HG02938 (cell line): ENCODE measurements at regions not wholly inside any gene's neighbourhood (a gene's known extent, or its start where the extent isn't known, plus 50 kb on each side); places are given as distances from the start of the nearest gene placed in this dataset.
"Not testable (repeated sequence)": the region's sequence is repeated elsewhere in the genome, so short reads cannot be mapped to it uniquely, and the experiment has no call there.

Source experiments
- ATAC-seq: cut with Tn5 transposase; IDR thresholded peaks from one replicate; pipeline ENCODE4 v1.9.1; 2021; ENCODE audit warnings: mild to moderate bottlenecking, moderate library complexity; ENCODE audit not compliant: unreplicated experiment

DNA sequence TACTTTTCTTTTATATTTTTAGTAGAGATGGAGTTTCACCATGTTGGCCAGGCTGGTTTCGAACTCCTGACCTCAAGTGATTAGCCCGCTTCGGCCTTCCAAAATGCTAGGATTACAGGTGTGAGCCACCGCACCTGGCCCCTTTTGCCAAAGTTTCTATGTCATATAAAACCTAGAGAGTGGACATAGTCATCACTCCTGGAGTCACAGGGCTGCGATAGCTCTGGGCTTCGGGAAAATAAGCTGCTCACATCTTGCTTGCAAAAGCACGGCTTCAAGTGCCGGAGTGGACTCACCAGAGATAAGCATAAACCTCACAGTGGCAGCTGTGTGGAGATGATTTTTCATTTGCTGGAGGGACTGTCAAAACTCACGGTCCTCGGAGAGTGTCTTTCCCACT lies 171.2 kb downstream of the TEX29 start:
- no peak for ATAC-seq

DNA sequence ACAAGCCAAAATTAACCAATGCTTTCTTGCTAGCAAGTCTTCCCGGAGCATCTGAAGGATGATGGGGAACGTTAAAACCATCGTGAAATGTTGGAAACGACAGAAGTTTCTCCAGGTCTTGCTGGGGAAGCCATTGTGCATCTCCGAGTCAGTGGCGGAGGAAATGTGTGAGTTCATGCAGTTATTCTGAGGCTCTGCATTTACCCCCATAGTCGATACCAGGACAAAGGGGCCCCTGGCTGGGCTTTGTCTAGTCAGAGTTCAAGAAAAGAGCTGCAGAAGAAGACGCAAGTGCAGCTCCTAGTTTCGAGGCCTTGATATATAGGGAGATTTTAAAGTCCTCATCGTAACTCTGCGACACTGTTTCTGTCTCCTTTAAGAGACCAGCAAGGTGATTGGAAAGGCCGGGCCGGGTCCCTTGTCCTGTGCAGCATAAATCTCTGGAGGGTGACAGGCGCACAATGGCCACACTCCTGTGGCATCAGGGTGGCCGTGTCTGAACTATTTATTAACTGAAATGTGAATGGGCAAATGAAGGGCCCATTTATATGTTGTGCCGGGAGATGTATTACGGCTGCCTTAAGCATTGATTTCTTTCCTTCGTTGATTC lies 172.0 kb downstream of the TEX29 start:
- ATAC-seq, result no peak

DNA sequence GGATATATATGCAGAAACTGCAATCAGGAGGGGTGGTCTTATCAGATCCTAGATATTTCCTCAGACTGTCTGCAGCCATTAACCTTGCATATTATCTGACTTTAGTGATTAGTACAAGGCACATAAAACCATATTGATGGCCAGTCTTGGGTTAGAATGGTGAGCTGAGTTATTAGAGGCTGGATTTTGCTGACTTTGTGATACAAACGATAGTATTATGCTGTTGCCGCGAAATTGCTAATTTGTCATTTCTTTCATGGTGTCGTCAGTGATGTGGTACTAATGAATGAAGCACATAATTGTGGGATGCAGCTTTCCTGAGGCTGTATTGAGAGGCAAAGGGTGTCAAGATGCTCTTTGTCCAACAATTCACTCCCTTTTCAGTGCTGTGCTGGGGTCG lies 172.5 kb downstream of the TEX29 start:
- ATAC-seq, result no peak

DNA sequence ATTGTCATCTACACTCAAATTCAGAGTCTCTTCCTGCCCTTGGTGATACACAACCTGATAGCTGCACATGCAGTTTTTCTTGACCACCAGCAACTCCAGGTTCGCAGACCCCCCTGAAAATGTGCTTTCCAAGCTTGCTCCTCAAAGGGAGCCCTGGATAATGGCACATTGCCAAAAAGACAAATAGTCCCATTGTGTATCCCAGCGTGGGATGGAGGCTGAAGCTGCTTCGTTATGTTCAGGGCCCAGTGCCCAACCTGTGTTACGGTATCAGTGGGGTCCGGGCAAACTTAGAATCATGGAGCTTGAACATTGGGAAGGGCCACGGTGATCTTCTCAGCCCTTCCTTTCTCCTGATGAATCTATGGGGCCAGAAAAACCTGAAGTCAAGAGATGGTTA lies 173.0 kb downstream of the TEX29 start:
- ATAC-seq, result no peak

DNA sequence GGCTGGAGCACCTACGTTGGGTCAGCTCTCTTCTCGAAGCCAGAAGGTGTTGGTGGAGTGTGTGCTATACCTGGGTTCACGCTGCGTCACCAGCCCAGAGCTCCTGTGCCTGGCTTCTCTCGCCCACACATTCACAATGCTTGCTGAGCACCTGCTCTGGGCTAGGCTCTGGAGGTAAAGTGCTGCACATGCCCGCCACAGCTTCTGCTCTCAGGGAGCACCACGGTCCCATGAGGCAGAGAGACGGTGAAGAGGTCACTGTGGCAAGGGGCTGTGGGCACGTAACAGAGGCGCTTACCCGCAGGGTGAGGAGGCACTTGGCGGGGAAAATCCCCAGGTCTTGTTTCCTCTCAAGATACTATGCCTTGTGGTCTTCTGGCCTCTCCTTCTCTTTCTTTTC lies 174.2 kb downstream of the TEX29 start:
- no peak for ATAC-seq

DNA sequence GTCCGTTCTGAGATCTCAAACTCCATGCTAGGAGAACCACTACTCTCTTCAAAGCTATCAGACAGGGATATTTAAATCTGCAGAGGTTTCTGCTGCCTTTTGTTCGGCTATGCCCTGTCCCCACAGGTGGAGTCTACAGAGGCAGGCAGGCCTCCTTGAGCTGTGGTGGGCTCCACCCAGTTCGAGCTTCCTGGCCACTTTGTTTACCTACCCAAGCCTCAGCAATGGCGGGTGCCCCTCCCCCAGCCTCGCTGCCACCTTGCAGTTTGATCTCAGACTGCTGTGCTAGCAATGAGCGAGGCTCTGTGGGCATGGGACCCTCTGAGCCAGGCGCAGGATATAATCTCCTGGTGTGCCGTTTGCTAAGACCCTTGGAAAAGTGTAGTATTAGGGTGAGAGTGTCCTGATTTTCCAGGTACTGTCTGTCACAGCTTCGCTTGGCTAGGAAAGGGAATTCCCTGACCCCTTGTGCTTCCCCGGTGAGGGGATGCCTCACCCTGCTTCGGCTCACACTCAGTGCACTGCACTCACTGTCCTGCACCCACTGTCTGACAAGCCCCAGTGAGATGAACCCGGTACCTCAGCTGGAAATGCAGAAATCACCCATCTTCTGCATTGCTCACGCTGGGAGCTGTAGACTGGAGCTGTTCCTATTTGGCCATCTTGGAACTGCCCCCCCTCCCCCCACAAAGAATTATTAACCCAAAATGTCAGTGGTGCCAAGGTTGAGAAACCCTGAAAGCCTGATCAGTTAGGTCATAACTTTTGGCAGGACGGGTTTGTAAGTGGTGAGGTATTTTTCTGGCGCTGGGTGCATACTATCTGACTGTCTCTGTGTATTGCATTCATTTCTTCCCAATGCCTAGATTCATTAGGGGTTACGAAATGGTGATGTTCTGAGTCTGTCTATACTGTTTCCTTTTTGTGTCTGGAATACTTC lies 181.4 kb downstream of the TEX29 start:
- ATAC-seq, result not testable (repeated sequence)

DNA sequence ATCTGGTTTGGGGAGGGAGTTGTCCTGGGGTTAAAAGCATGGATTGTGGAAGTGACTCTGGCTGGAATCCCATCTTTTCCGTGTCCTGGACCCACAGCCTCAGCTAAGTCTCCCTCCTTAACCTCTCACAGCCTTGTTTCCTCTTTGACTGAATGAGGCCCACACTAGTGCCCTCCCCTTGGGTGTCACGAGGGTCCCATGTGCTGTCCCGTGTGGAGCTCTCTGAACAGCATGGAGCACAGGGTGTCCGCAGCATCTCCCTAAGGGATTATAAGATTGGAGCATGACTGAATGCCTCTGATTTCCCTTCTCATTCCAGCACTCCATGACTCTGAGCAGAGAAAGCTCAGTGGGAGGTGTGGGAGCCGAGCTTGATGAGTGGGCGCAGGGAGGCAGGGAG lies 182.5 kb downstream of the TEX29 start:
- no peak for ATAC-seq

DNA sequence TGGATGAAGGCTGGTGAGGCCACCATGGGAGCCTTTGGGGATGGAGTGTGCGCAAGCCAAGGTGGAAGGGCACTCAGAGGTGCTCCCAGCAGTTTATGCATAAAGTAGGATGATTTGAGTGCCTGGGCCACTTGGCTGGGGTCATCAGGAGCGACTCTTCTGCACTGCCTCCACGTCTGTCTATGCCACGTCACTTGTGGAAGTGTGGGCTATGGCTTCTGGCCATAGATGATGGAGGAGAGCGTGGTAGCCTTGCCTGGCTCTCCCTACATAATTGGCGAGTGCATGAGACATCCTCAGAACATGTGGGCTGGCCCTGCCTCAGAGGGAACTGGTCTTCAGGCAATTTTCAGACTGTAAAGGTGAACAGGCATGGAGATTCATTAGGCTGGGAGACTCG lies 182.9 kb downstream of the TEX29 start:
- no peak for ATAC-seq

DNA sequence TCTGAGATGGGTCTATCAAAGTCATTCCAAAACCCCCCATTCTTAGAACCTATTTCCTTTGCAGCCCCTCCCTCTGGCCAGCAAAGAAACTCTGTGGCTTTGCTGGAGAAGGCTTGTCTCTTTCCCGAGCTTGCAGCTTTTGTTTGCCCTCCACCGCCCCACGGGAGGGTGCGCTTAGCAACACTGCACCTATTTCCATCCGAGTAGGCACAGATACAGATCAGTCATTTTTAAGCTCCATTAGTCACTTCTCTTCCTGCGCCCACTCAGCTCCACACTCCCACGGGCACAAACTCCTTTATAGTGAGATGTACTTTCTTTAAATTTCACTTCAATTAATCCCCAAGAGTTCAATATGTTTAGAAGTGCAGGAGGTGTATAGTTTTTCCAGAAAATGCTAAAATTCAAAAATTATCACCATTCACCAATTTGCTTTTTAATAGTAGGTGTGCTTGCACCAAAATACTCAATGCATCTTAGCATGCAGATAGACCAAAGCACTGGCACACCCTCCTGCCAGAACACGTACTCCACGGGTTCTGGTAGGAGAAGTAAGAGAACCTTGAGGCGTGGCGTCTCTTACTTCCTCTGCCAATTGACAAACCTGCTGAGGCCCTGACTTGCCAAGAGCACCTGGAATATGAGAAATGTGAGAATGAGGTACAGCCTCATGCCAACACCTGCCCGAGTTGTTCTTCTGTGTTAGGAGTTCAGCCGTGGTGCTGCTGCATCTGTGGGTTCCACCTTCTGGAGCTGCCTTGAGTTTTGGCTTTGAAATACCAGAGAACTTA lies 183.7 kb downstream of the TEX29 start:
- no peak for ATAC-seq

DNA sequence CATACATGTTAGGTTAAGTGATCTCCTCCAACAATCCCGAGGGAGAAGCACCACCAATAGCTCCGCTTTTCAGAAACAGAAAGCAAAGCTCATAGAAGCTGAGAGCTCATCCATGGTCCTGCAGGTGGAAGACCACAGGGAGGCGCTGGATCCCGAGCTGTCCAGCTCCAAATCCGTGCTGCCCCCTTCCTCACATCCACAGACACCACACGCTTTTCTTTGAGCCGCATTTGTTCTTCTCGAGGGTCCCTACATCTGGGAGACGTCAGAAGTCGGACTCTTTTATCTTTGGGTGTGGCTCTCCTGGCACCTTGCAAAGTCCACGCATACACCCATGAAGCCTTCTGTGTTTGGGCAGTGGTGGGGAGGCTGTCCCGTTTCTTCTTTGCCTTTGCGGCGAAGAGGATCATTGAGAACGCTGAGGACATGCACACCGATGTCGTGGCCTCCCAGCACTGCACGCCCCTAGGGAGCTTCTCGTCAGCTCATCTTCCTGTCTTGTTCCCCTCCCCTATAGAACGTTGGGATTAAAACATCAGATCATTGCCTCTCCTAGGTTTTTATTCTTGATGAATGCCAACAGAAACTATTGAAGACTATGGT lies 184.8 kb downstream of the TEX29 start:
- ATAC-seq, result no peak

DNA sequence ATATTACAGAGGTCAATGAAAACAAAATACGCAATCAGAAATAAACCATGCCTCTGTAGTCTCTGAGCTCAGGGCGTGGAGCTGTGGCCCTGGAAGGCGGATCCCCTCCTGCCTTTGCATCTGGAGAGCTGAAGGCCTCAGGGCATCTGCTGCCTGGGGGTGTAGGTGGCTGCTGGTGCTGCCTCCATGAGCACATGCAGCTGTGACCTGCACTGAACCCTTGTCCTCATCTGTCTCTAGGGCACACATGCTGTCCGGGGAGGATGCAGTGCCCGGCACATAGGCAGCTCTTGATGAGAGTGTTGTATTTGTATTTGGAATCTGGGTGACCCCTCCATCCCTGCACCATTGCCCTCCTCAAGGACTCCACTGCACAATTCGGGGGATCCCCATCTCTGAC lies 185.7 kb downstream of the TEX29 start:
- ATAC-seq, result no peak

DNA sequence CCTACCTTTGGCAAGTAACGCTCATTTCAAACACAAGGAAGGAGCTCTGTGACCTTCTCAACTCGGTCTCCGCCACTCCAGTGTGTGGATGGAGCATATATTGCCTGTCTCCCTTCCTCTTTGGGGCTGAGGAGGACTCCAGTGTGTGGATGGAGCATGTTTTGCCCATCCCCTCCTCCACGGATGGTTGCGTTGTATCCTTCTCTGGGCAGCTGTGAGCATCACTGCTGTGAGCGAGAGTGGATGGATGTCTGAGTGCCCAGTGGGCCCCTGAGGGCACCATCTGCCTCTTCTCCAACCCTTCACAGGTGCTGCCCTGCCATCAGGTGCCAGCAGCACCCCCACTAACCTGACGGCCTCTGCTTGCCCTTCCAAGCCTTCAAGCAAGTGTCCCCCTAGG lies 186.2 kb downstream of the TEX29 start:
- ATAC-seq, result no peak

DNA sequence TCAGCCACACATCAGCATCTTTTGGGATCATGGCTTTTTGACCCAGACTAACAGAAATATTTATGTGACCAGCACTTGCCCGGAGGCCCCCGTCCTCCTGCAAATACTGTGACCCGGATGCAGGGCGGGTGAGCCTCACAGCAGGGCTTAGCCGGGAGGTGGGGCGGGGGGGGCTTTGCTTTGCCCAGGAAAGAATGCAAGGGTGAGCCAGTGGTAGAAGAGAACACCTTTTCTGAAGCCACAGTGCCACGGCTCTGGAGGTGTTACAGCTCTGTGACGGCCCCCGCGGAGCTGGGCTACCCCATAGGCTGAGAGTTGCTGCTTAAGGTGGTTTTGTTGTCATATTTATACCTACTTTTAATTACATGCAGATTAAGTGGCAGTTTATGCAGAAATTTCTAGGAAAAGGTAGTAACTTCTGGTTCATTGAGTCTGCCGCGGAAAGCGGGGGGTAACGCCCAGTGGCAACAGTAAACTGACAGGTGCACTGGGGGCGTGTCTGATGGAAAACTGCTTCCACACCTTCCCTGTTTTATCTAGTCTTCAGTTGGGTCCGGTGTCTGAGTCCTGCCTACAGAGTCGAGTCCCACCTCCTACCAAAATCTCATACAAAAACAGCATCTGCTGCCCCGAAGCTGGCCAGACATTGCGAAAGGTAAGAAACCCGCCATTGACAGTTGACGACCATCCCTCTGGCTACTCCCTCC lies 187.9 kb downstream of the TEX29 start:
- ATAC-seq, result no peak

DNA sequence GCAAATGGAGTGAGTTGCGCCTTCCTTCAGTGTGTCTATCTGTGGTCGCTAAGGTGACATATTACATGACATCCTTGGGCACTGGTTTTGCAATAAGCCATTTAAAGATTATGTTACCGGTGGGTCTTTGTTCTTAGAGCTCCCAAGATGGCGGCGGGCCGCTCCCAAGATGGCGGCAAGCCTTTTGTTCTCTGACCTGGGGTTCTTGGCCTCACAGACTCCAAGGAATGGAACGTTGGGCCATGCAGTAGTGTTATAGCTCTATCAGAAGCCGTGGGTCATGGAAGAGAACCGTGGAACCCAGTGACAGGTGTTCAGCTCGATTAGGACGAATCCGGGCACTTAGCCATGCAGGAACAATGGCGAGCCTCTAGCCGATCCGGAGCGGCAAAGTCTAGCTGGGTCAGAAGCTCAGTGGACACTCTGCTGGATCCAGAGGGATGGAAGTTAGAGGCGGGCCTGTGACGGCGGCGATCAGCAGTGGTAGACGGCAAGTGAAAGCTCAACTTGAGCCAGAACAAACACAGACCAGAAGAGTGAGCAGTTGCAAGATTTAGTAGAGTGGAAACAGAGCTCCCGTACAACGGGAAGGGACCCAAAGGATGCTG lies 188.6 kb downstream of the TEX29 start:
- no peak for ATAC-seq

DNA sequence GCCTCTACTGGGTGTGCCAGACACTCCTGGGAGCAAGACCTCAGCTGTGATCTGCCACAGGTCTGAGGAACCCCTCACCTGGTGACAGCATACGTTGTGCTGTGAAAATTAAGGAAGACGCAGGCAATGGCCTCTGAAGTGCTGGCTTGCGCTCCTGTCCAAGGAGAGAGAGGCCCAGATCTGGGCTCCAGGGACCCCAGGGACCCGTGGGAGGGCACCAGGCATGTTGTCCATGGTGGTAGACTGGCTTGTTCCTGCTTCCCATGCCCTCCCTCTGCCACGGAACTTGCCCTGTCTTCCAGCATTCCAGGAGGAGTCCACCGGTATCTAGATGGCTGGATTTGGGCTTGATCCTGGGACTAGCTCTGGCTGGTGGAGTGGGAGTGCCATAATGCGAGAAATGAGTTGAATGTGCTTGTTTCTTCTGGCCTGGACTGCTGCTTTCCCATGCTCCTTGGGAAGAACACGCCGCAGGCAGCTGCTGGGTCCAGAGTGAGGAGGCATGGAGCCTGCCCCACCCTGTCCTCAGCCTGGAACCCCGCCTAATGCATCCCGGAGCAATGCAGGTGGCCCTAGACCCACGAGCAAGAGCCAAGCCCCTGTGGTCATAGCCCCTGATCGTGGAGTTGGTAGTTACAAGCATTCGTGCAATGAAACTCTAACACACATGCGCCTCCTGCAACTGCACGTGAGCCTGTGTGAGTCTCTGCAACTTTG lies 190.2 kb downstream of the TEX29 start:
- ATAC-seq, result no peak

DNA sequence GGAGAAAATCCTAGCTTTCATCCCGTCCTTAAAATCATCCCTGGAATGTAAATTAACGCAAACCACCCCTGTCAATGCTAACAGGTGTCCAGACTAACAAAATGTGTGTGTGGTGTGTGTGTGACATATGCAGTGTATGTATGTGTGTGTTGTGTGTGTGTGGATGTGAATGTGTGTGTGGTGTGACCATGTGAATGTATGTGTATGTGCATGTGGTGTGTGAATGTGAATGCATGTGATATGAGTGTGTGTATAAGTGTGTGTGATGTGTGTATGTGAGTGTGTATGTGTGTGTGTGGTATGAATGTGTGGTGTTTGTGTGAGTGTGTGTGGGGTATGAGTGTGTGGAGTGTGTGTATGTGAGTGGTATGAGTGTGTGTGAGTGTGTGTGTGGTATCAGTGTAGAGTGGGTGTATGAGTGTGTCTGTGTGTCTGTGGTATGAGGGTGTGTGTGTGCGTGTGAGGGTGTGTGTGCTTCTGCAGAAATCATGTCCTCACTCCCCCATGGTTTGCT lies 190.8 kb downstream of the TEX29 start:
- no peak for ATAC-seq

DNA sequence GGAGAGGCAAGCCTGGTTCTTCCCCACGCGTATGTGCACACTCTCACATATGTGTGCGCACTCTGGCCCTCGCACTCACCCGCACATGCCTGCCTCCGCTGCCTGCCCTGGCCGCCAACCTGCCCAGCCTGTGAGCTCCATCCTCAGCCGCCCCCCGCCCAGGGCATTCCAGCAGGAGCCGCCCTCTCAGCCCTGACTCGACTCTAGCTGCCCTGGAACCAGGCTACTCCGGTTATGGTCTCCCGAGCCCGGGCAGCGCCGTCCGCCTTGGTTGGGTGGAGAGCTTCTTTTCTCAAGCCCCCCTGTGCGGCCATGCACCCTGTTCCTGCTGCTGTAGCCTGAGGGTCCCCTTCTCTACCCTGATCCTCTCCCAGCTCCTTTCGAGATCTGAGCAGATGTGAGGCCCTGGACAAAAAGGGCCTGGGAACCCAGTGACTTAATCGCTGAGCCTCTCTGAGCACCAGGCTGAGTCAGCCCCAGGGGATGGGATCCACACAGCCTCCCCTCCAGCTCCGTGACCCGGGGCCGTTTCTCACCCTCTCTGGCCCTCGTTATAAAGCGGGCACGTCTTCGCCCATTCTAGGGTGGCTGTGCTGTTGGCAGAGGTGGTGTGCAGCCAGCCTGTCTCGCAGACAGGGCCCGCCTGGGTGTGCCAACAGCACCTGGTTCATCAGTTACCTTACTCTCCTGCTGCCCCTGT lies 191.5 kb downstream of the TEX29 start:
- ATAC-seq, result no peak

DNA sequence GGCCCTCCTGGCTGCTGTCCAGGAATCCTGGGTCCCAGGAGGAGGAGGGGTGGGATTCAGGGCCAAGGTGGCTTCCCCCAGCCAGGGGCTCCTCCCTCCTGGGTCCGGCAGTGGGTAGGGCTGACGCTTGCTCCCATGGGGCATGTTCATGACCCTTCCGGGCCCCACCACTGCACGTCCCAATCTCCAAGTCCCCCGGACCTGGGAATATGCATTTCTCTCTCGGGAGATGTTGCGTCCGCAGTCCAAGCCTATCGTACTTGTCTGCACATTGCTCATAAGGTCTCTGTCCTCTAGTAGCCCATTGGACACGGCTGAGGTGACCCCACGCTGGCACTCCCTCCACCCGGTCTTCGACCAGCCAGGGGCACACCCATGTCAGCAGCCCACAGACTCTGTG lies 192.3 kb downstream of the TEX29 start:
- no peak for ATAC-seq
